ENCODE measurements at regions not wholly inside any gene's neighbourhood (a gene's known extent, or its start where the extent isn't known, plus 50 kb on each side); places are given as distances from the start of the nearest gene placed in this dataset.
A peak's percentile ranks its signal among the peaks of the same experiment; 100 is the strongest.
"Not testable (repeated sequence)": the region's sequence is repeated elsewhere in the genome, so short reads cannot be mapped to it uniquely, and the experiment has no call there.

DNA sequence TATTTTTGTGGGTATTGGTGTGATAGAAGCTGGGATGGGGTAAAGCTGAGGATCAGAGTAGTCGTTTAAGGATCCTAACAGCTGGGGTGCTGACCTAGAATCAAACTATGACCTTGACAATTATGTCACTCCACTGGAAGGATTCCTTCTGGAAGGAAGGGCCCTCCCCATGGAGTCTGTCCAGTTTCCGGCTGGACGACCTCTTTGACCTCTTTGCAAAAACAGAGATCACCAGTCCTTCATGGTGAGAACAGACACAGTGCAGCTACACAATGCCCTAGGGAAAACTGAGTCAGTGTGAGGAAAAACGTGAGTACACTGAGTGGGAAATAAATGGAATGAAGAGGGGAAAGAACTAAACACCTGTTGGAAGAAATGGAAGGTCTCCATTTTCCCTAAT lies 445.6 kb downstream of the MAT2B start:
- Histone ChIP-seq H3K36me3 (ENCODE audit: control insufficient read depth, insufficient read depth, low read length) (no peaks in the 10 kb centered on the region), H3K4me3 (ENCODE audit: low read length) (no peak overlapping the region), H3K9me3 (ENCODE audit: control insufficient read depth, low read depth, low read length) (no peaks in the 10 kb centered on the region), H3K27me3 (ENCODE audit: control insufficient read depth, insufficient read depth, low read length) (no peaks in the 10 kb centered on the region), H3K4me1 (ENCODE audit: control insufficient read depth, insufficient read depth, low read length) (peaks cover 2% of the 10 kb centered on the region), H3K27ac (ENCODE audit: low read length) (no peak overlapping the region)
- no CpG with 5 or more reads among the region's 4 CpGs for WGBS (ENCODE audit: insufficient coverage, low lambda C conversion rate)
- DNase-seq: no peak

DNA sequence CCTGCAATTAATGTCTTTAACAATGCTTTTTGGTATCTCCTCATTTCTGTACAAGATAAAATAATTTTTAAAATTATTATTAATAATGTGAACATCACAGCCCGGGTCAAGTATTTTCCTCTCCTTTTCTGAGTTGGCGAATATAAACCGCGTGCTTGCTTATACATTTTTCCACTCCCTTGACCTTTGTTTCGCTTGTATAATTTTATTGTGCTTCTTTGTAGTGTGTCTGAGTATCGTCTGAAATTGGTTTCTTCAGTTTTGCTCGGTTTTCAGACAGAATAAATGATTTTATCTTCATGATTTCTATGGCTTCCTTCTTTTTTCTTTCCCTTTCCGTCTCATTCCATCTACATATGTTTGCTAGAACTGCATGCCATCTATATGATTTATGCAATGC lies 448.5 kb downstream of the MAT2B start:
- Histone ChIP-seq H3K4me1 (ENCODE audit: control insufficient read depth, insufficient read depth, low read length) (peaks cover 2% of the 10 kb centered on the region), H3K27ac (ENCODE audit: low read length) (peak overlapping the region; percentile 18), H3K4me3 (ENCODE audit: low read length) (no peak overlapping the region), H3K27me3 (ENCODE audit: control insufficient read depth, insufficient read depth, low read length) (no peaks in the 10 kb centered on the region), H3K36me3 (ENCODE audit: control insufficient read depth, insufficient read depth, low read length) (no peaks in the 10 kb centered on the region), H3K9me3 (ENCODE audit: control insufficient read depth, low read depth, low read length) (no peaks in the 10 kb centered on the region)
- DNase-seq: peak; percentile 43 to 75
- 26% methylated on average over 7 of the region's 8 CpGs for WGBS (ENCODE audit: insufficient coverage, low lambda C conversion rate)

DNA sequence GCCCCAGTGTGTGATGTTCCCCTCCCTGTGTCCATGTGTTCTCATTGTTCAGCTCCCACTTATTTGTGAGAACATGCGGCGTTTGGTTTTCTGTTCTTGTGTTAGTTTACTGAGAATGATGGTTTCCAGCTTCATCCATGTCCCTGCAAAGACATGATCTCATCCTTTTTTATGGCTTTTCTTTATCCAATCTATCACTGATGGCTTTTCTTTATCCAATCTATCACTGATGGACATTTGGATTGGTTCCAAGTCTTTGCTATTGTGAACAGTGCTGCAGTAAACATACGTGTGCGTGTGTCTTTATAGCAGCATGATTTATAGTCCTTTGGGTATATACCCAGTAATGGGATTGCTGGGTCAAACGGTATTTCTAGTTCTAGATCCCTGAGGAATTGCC lies 455.8 kb downstream of the MAT2B start:
- not testable (repeated sequence) for H3K4me1 ChIP-seq (ENCODE audit: control insufficient read depth, insufficient read depth, low read length); H3K4me3 ChIP-seq (ENCODE audit: low read length); H3K27me3 ChIP-seq (ENCODE audit: control insufficient read depth, insufficient read depth, low read length); H3K36me3 ChIP-seq (ENCODE audit: control insufficient read depth, insufficient read depth, low read length); DNase-seq; H3K27ac ChIP-seq (ENCODE audit: low read length); H3K9me3 ChIP-seq (ENCODE audit: control insufficient read depth, low read depth, low read length)
- WGBS (ENCODE audit: insufficient coverage, low lambda C conversion rate): no CpG with 5 or more reads among the region's 5 CpGs

DNA sequence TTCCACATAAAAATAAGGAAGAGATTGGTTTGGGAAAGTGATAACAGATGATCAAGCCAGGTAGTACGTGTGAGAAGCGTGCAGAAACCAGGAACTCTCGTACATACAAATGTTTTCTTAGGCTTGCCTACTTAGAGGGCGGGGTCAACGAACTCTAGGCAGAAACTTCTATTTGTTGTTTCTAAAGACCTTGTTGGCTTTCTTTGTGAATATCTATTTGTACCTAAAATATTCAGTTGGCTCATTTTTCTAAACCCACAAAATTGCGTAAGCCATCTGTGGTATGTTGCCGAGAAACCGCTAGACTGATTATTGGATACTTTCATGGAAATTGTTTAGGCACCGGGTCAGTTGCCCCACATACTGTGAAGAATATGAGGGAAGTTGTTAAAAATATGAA lies 458.5 kb downstream of the MAT2B start:
- 90% methylated on average over 6 of the region's 9 CpGs for WGBS (ENCODE audit: insufficient coverage, low lambda C conversion rate)
- H3K9me3 ChIP-seq (ENCODE audit: control insufficient read depth, low read depth, low read length): no peaks in the 10 kb centered on the region
- DNase-seq: no peak
- no peaks in the 10 kb centered on the region for H3K36me3 ChIP-seq (ENCODE audit: control insufficient read depth, insufficient read depth, low read length)
- no peaks in the 10 kb centered on the region for H3K4me1 ChIP-seq (ENCODE audit: control insufficient read depth, insufficient read depth, low read length)
- H3K4me3 ChIP-seq (ENCODE audit: low read length): no peak overlapping the region
- H3K27me3 ChIP-seq (ENCODE audit: control insufficient read depth, insufficient read depth, low read length): no peaks in the 10 kb centered on the region
- H3K27ac ChIP-seq (ENCODE audit: low read length): no peak overlapping the region

DNA sequence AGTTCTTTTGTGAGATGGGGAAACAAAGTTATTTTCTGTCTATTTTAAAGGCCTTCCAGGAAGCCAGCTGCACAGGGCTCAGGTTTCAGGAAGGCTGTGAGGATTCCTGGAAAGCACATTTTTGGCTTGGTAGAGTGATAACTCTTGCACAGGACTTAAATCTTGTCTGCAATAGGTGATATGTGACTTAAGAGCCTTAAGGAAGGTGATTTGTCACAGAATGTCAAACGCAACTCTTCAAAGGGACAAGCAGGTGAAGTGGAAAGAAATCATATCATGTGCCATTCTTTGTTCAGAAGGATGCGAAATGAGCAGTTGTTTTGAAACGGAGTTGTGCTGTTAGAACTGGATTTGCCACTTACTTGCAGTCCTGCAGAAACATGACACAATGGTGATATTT lies 459.3 kb downstream of the MAT2B start:
- no peaks in the 10 kb centered on the region for H3K4me1 ChIP-seq (ENCODE audit: control insufficient read depth, insufficient read depth, low read length)
- no peaks in the 10 kb centered on the region for H3K27me3 ChIP-seq (ENCODE audit: control insufficient read depth, insufficient read depth, low read length)
- WGBS (ENCODE audit: insufficient coverage, low lambda C conversion rate): no CpG with 5 or more reads among the region's 3 CpGs
- no peak for DNase-seq
- H3K27ac ChIP-seq (ENCODE audit: low read length): no peak overlapping the region
- no peak overlapping the region for H3K4me3 ChIP-seq (ENCODE audit: low read length)
- no peaks in the 10 kb centered on the region for H3K36me3 ChIP-seq (ENCODE audit: control insufficient read depth, insufficient read depth, low read length)
- H3K9me3 ChIP-seq (ENCODE audit: control insufficient read depth, low read depth, low read length): no peaks in the 10 kb centered on the region

DNA sequence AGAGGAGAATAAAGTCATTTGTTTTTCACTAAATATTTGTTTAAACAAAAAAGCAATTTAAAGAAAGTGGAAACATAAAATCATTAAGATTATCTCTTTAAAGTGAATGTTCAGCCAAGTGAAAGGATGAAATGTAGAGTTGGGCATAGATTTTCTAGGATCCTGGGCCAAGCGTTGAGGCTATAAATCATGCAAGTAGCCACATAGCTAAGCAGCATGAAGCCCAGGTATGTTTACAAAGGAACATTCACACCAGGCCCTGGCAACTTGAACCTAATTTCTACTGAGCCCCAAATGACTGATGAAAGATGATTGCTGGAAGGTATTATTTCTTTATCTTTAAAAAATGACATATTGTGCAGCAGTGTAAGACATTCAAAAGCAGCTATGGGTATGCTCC lies 461.8 kb downstream of the MAT2B start:
- no CpG with 5 or more reads among the region's 1 CpG for WGBS (ENCODE audit: insufficient coverage, low lambda C conversion rate)
- H3K4me1 ChIP-seq (ENCODE audit: control insufficient read depth, insufficient read depth, low read length): no peaks in the 10 kb centered on the region
- H3K9me3 ChIP-seq (ENCODE audit: control insufficient read depth, low read depth, low read length): no peaks in the 10 kb centered on the region
- no peak overlapping the region for H3K27ac ChIP-seq (ENCODE audit: low read length)
- DNase-seq: no peak
- H3K36me3 ChIP-seq (ENCODE audit: control insufficient read depth, insufficient read depth, low read length): no peaks in the 10 kb centered on the region
- no peak overlapping the region for H3K4me3 ChIP-seq (ENCODE audit: low read length)
- H3K27me3 ChIP-seq (ENCODE audit: control insufficient read depth, insufficient read depth, low read length): no peaks in the 10 kb centered on the region

DNA sequence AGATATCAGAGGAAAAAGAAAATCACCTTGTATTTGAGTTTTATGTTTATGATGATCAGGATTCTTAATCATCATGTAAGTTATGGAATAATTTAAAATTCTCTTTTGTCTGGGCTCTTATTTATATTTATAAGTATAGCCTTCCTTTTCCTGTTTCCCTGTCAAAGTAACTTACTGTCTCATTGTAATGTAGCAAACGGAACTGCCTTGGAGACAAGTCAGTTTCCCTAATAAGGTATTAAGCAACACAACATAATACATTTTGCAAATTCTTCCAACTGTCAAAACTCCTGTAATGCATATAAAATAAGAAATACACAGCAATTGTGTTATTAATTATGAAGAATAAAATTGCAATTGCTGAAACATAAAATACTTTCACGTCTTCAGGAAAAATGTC lies 463.2 kb downstream of the MAT2B start:
- H3K4me3 ChIP-seq (ENCODE audit: low read length): no peak overlapping the region
- H3K4me1 ChIP-seq (ENCODE audit: control insufficient read depth, insufficient read depth, low read length): no peaks in the 10 kb centered on the region
- H3K9me3 ChIP-seq (ENCODE audit: control insufficient read depth, low read depth, low read length): no peaks in the 10 kb centered on the region
- DNase-seq: no peak
- H3K27me3 ChIP-seq (ENCODE audit: control insufficient read depth, insufficient read depth, low read length): no peaks in the 10 kb centered on the region
- no peaks in the 10 kb centered on the region for H3K36me3 ChIP-seq (ENCODE audit: control insufficient read depth, insufficient read depth, low read length)
- H3K27ac ChIP-seq (ENCODE audit: low read length): no peak overlapping the region
- 100% methylated on average over 2 of the region's 2 CpGs for WGBS (ENCODE audit: insufficient coverage, low lambda C conversion rate)

DNA sequence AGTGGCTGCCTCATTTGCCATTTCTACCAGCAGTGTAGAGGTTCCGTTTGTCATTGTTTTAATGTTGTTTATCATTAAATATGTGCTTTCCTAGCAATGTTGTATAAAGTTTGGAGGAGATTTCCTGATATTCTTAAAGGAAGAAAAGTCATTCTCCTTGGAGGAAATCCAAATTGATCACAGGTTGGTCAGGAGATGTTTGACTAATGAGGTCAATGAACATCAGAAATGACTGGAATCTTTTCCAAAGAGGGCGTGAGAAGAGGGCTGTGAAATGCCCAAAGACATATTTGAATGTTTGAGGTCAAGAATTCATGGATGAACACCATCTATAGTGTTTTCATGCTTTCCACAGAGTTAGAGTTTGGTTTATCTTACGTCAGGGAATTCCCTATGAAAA lies 471.3 kb downstream of the MAT2B start:
- 100% methylated on average over 2 of the region's 3 CpGs for WGBS (ENCODE audit: insufficient coverage, low lambda C conversion rate)
- no peak for DNase-seq
- Histone ChIP-seq H3K27me3 (ENCODE audit: control insufficient read depth, insufficient read depth, low read length) (no peaks in the 10 kb centered on the region), H3K4me3 (ENCODE audit: low read length) (no peak overlapping the region), H3K27ac (ENCODE audit: low read length) (no peak overlapping the region), H3K4me1 (ENCODE audit: control insufficient read depth, insufficient read depth, low read length) (no peaks in the 10 kb centered on the region), H3K9me3 (ENCODE audit: control insufficient read depth, low read depth, low read length) (no peaks in the 10 kb centered on the region), H3K36me3 (ENCODE audit: control insufficient read depth, insufficient read depth, low read length) (no peaks in the 10 kb centered on the region)

DNA sequence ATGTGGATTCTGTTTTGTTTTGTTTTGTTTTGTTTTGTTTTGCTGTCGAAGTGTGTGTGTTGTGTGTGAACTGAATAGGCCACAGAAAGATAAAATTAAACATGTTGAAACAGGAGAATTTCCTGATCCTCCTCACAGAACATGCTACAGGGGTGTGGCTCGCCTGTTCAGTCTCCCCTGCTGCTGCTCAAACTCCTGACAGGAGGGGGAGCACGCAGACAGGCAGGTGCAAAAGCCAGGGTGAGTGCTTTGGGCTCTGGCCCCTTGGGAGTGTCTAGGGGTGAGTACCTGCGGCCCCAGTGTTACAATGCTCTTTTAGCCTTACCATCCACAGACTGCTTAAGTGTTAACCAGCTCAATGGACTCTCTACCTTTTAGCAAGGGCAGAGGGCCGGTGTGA lies 473.5 kb downstream of the MAT2B start:
- Histone ChIP-seq H3K4me3 (ENCODE audit: low read length) (no peak overlapping the region), H3K4me1 (ENCODE audit: control insufficient read depth, insufficient read depth, low read length) (no peaks in the 10 kb centered on the region), H3K9me3 (ENCODE audit: control insufficient read depth, low read depth, low read length) (no peaks in the 10 kb centered on the region), H3K27ac (ENCODE audit: low read length) (no peak overlapping the region), H3K36me3 (ENCODE audit: control insufficient read depth, insufficient read depth, low read length) (no peaks in the 10 kb centered on the region), H3K27me3 (ENCODE audit: control insufficient read depth, insufficient read depth, low read length) (no peaks in the 10 kb centered on the region)
- DNase-seq: no peak
- WGBS (ENCODE audit: insufficient coverage, low lambda C conversion rate): 80% methylated on average over 1 of the region's 5 CpGs

DNA sequence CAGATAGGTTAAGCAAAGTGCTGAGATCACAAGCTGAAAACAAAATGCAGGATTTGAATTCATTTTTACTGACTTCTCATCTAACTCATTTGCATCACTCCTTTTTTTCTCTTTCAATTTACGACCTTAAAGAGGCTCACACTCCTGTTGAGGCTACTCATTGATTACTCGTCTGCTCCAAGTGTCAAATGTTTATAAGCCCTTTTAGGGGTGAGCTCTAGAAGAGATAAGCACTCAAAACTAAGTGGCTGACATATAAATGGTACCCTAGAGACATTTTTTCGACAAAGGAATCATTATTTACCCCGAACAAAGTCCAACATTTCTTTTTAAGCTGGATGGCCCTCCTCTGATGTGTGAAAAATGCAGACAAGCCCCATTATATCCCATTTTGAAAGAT lies 483.1 kb downstream of the MAT2B start:
- no peaks in the 10 kb centered on the region for H3K27me3 ChIP-seq (ENCODE audit: control insufficient read depth, insufficient read depth, low read length)
- H3K27ac ChIP-seq (ENCODE audit: low read length): no peak overlapping the region
- H3K36me3 ChIP-seq (ENCODE audit: control insufficient read depth, insufficient read depth, low read length): no peaks in the 10 kb centered on the region
- H3K9me3 ChIP-seq (ENCODE audit: control insufficient read depth, low read depth, low read length): no peaks in the 10 kb centered on the region
- no peak overlapping the region for H3K4me3 ChIP-seq (ENCODE audit: low read length)
- no peak for DNase-seq
- H3K4me1 ChIP-seq (ENCODE audit: control insufficient read depth, insufficient read depth, low read length): no peaks in the 10 kb centered on the region
- 20% methylated on average over 1 of the region's 4 CpGs for WGBS (ENCODE audit: insufficient coverage, low lambda C conversion rate)

DNA sequence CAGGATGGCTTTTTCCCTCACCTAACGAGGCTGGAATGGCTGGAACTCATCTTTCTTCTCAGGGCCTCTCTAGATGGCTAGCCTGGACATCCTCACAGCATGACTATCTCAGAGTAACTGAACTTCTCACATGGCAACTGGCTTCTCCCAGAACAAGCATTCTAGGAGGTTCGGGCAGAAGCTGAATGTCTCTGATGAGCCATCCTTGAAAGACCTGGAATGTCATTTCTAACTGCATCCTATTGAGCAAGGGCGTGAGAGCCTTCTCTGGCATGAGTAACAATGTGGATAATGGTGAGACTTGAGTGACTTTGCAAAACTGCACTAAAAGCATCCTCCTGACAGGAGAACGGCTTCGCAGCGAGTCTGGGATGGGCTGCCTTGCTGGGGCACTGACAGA lies 487.7 kb downstream of the MAT2B start:
- DNase-seq: no peak
- no peak overlapping the region for H3K4me3 ChIP-seq (ENCODE audit: low read length)
- no peaks in the 10 kb centered on the region for H3K9me3 ChIP-seq (ENCODE audit: control insufficient read depth, low read depth, low read length)
- no CpG with 5 or more reads among the region's 6 CpGs for WGBS (ENCODE audit: insufficient coverage, low lambda C conversion rate)
- no peaks in the 10 kb centered on the region for H3K36me3 ChIP-seq (ENCODE audit: control insufficient read depth, insufficient read depth, low read length)
- H3K4me1 ChIP-seq (ENCODE audit: control insufficient read depth, insufficient read depth, low read length): no peaks in the 10 kb centered on the region
- H3K27ac ChIP-seq (ENCODE audit: low read length): no peak overlapping the region
- H3K27me3 ChIP-seq (ENCODE audit: control insufficient read depth, insufficient read depth, low read length): no peaks in the 10 kb centered on the region
